CD4-positive, alpha-beta T cell treated with Interleukin-15 for 1 hour (primary cell): ENCODE measurements at regions not wholly inside any gene's neighbourhood (a gene's known extent, or its start where the extent isn't known, plus 50 kb on each side); places are given as distances from the start of the nearest gene placed in this dataset.
"Not testable (repeated sequence)": the region's sequence is repeated elsewhere in the genome, so short reads cannot be mapped to it uniquely, and the experiment has no call there.

Source experiments
- DNase-seq: peaks from one replicate; pipeline ENCODE4 v3.0.0-alpha.2; 2020

GRCh38 chr5:89087551-89088318 is 204.8 kb upstream of the MEF2C start:
- no peak for DNase-seq

DNA sequence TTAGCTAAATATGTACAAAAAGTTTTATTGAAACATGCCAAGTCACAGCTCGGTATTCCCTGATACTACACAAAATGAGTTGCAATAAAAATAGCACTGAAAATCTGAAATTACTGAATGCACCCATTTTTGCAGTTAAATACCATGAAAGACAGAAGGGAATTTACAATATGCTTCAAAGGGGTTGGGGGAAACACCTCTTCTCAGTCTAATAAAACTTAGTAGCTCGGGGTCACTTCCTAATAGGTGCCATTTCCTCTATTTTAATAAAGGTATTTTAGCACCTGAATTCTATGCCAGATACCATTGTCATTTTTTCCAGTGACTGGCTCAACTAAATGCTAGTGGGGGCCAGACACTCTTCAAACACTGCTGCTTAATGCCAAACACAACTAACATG is 204.1 kb upstream of the MEF2C start:
- no peak for DNase-seq

DNA sequence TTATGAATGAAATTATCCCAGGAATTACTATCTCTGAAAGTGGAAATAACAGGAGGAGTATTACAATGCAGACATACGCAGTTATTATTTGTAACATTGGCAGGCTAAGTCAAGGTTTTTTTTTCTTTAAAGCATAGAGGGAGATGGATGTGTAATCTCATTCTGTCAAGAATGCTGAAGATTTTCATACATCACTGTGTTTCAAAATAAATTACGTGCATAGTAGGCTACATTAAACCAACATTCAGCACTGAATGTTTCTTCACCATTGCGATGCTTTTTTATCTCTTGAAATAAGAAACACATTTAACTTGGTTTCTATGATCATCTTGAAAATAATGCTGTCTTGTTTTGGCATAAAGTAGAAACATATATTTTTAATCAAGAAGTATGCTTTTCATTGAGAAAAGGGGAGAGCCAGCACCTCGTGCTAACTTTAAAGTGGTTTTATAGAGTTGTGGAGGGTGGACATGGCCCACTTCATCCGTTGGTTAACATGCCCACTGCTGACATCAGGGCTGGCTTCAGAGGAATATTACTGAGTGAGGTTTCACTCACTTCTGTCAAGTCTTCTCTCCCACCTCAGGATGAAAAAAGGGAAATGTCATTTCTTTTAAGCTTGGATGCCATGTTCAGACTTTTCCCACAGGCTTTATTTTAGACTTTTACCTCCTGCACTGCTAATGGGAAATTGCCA is 203.6 kb upstream of the MEF2C start:
- DNase-seq: no peak

- DNase-seq: no peak
These were observed 200.8 kb upstream of the MEF2C start for GRCh38 chr5:89083791-89084190.

GRCh38 chr5:89081360-89081759 is 198.4 kb upstream of the MEF2C start:
- no peak for DNase-seq

DNA sequence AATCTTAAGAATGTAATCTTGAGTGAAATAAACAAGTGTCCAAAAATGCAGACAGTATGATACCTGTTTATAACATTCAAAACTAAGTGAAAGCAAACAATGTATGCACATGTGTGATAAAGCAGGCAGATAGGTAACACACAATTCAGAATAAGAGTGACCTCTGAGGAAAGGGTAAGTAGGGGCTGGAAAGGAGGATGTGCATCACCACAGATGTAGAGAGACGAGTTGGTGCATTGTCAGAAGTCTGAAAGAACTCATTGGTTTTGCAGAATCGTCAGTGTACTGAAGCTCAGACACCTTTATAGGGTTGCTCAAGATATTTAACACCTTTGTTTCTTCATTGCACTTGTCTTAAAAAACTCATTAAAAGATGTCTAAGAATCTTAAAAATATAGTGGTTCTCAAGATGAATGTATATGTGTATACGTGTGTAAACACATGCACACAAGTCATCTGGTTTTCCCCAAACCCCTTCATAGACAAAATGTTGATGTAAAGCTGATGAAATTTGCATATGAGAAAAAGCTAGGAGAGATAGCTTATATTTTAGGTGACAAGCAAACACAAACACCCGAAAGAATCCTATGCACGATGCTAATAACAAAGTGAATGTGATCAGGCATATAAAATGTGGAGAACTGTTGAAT is 197.6 kb upstream of the MEF2C start:
- DNase-seq: no peak

GRCh38 chr5:89072842-89073672 is 190.1 kb upstream of the MEF2C start:
- no peak for DNase-seq

DNA sequence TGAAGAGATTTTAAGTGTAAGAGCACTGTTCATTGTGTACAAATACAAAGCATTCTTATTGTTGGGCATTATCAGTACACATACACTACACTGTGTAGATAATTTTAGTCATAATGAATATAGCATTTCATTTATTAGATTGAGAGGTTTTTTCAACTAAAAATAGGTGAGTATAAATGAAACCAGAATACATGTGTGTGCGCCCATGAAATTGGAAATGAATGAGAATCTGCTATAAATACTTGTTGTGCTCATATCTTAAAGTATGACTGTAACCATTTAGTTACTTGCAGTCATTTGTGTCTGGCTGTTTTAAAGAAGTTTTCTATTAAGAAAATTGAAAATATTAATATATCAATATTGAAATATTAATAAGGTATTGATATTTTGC is 189.0 kb upstream of the MEF2C start:
- DNase-seq: no peak

- no peak for DNase-seq
These were observed 188.3 kb upstream of the MEF2C start for GRCh38 chr5:89071101-89071940.

GRCh38 chr5:89069591-89069990 is 186.6 kb upstream of the MEF2C start:
- no peak for DNase-seq

DNA sequence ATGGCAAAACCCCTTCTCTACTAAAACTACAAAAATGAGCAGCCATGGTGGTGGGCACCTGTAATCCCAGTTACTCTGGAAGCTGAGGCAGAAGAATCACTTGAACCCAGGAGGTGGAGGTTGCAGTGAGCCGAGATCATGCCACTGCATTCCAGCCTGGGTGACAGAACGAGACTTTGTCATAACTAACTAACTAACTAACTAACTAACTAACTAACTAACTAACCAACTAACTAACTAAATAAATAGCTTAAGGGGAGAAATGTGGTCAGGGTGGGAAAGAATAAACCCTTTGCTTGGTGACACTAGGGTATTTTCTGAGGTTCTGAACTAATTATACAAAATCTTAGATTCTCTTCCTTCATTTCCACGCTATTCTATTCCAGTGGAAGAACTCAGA is 184.4 kb upstream of the MEF2C start:
- no peak for DNase-seq

GRCh38 chr5:89065919-89066318 is 182.9 kb upstream of the MEF2C start:
- no peak for DNase-seq

- DNase-seq: no peak
These were observed 181.8 kb upstream of the MEF2C start for GRCh38 chr5:89064736-89065135.

DNA sequence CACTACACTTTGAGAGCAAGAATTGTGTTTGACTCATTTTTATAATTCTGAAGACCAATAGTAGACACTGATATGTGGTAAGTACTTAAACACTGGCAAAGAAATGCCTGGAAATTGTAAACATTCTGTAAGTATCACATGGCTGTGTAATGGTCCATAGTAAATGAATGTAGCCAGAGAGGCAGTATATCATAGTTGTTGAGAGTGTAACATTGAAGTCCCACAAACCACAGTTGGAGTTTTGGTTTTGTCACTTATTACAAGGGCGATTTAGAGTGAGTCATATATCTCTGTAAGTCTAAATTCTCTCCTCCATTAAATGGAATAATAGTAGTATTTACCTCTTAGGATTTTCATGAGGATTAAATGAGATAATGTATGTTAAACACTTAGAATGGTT is 181.1 kb upstream of the MEF2C start:
- no peak for DNase-seq

DNA sequence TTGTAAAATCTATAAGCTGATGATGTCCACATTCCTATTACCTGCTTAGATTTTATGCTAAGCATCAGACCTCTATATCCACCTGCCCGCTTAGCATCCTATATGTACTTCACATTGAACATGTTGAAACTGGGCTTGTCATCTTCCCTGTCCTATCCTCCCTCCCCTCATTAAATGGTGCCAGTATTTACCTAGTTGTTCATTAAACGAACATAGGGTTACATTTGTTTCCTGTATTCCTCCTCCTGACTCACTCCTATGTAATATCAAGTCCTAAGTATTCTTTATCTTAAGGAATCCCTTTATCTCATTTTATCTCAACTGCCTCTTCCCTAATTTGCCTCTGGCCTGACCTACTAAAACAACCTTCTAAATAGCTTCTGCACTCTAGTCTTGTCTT is 177.8 kb upstream of the MEF2C start:
- no peak for DNase-seq

GRCh38 chr5:89059274-89059673 is 176.3 kb upstream of the MEF2C start:
- no peak for DNase-seq

GRCh38 chr5:89055695-89056085 is 172.7 kb upstream of the MEF2C start:
- no peak for DNase-seq

DNA sequence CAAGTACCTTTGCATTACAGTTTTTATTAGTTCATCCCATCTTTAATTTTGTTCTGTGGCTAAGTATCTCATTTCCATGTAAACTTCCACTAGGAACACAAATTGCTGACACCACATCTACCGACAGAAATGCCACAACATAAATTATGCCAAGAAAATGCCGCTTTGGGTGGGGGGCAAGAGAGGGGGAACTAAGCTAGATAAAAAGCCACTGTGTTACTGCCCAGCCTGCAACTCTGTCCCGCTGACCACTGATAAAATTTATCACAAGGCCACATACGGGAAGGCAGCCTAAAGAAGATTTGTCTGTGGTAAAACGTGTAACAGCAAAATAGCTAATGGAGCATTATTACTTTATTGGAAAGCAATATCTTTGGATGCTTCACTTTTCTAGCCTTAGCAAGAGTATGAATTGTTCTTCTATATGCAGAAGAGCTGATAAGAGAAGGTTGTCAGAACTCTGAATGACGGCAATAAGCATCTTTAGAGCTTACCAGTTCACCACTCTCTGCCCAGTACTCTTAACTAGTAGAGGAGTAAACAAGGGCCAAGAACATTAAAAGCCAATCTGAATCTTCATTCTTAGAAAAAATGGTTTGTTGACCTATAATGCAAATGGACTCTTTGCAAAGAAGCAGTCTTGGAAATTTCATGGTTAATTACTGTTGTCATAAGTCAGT is 172.2 kb upstream of the MEF2C start:
- no peak for DNase-seq

GRCh38 chr5:89053547-89053946 is 170.6 kb upstream of the MEF2C start:
- DNase-seq: no peak

DNA sequence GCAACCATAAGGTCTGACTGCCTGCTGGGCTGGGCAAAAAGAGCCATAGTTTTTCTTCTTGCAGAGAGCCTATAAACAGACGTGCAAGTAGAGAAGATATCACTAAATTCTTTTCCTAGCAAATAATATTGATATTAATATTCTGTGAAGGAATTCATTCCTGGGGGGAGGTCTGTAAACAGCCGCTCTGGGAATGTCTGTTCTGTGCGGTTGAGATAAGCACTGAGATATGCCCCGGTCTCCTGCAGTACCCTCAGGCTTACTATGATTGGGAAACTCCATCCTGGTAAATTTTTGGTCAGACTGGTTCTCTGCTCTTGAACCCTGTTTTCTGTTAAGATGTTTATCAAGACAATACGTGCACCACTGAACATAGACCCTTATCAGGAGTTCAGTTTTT is 167.1 kb upstream of the MEF2C start:
- not testable (repeated sequence) for DNase-seq

DNA sequence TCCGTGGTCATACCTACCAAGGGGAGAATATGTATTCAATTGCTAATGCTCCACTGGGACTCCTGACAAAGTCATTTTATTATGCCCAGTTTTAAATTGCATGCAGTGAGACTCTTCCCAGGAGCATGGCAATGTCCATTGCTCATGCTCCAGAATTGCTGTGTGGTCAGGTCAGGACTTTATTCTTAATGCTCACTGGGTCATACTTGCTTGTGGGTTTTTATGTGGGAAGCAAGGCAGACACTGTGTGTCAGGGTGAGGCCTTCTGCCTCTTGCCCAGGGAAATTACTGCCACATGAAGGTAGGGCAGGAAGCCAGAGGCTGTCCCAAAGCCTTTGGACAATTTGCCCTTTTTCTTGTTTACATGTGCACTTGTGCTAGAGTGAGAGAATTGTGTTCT is 164.6 kb upstream of the MEF2C start:
- DNase-seq: no peak

DNA sequence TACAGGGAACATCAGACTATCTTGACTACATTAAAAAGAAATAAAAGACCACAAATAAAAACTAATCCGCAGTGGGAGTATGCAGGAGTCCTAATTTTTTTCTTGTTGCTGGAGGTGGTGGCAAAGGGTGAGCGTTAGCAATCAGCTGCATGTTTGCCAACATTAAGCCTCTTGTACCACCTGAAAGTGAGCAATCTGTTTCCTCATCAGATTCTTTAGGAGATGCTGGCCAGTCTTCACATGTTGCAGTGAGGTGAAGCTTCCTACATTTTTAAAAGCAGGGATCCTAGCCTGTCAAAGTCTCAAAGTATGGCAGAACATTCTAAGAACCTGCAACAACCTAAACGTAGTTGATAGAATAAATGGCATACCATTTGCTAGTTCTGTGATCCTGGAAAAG is 162.2 kb upstream of the MEF2C start:
- DNase-seq: no peak
